ENCODE measurements at regions not wholly inside any gene's neighbourhood (a gene's known extent, or its start where the extent isn't known, plus 50 kb on each side); places are given as distances from the start of the nearest gene placed in this dataset.

- TF ChIP-seq MAX (IDR thresholded peaks at IDR 0.05): no peak
- TF ChIP-seq EGR1 (IDR thresholded peaks at IDR 0.05; ENCODE audit: low read depth): no peak
- TF ChIP-seq CTCF (IDR thresholded peaks at IDR 0.05 in 2 of 3, conservative IDR thresholded peaks at IDR 0.05 in 1 of 3; ENCODE audit: borderline replicate concordance in 1 of 3, insufficient read depth in 1 of 3, low read depth in 2 of 3, low read length in 2 of 3): no peak
- no peak for TF ChIP-seq EZH2phosphoT487 (IDR thresholded peaks at IDR 0.05; ENCODE audit: borderline replicate concordance)
- no peak for TF ChIP-seq EZH2 (IDR thresholded peaks at IDR 0.05)
- TF ChIP-seq RAD21 (IDR thresholded peaks at IDR 0.05; ENCODE audit: low read depth): no peak
- no peak for TF ChIP-seq YY1 (IDR thresholded peaks at IDR 0.05; ENCODE audit: extremely low read depth, insufficient replicate concordance, low read depth, low read length)
Measured at GRCh38 chr1:219433001-219433400, 179.9 kb downstream of the ZC3H11B start.

All from HCT116 (cell line).